ENCODE measurements at regions not wholly inside any gene's neighbourhood (a gene's known extent, or its start where the extent isn't known, plus 50 kb on each side); places are given as distances from the start of the nearest gene placed in this dataset.

- BruUV-seq (replicated peaks) = no TSS peak
- intact Hi-C loops (cut with micrococcal nuclease; ENCODE audit: unreplicated experiment) = no loop called here
- Histone ChIP-seq H3K4me1 (ENCODE audit: insufficient read depth, low read length, poor library complexity, severe bottlenecking) (peaks cover 16% of the 10 kb centered on the region), H3K36me3 (ENCODE audit: insufficient read depth, low read length, poor library complexity, severe bottlenecking) (no peaks in the 10 kb centered on the region), H3K4me3 (ENCODE audit: low read depth, low read length, poor library complexity, severe bottlenecking) (no peak overlapping the region), H3K9me3 (ENCODE audit: low read depth, low read length, poor library complexity, severe bottlenecking) (no peaks in the 10 kb centered on the region), H3K27ac (ENCODE audit: low read depth, low read length, poor library complexity, severe bottlenecking) (no peak overlapping the region), H3K27me3 (replicated peaks; ENCODE audit: insufficient read depth, low read depth, low read length, poor library complexity) (no peaks in the 10 kb centered on the region)
- CTCF ChIA-PET = no interaction called here
- no peak for DNase-seq (ENCODE audit: low spot score)
- TF ChIP-seq CTCF (conservative IDR thresholded peaks at IDR 0.05; ENCODE audit: low read depth, low read length) (no peak), EZH2 (IDR thresholded peaks at IDR 0.05; ENCODE audit: borderline replicate concordance, low read depth, low read length, poor library complexity, severe bottlenecking) (no peak)
- POLR2A ChIA-PET (ENCODE audit: low non-redundant PET) = no interaction called here
These were observed 73.1 kb upstream of the RBMS1 start for GRCh38 chr2:160566717-160567116.

GRCh38 chr2:160568856-160569255, 75.2 kb upstream of the RBMS1 start:
- BruUV-seq (replicated peaks) = no TSS peak
- CTCF ChIA-PET = no interaction called here

GRCh38 chr2:160570376-160570775, 76.8 kb upstream of the RBMS1 start:
- no TSS peak for BruUV-seq (replicated peaks)
- Histone ChIP-seq H3K4me3 (ENCODE audit: low read depth, low read length, poor library complexity, severe bottlenecking) (no peak overlapping the region), H3K27ac (ENCODE audit: low read depth, low read length, poor library complexity, severe bottlenecking) (no peak overlapping the region), H3K9me3 (ENCODE audit: low read depth, low read length, poor library complexity, severe bottlenecking) (no peaks in the 10 kb centered on the region), H3K36me3 (ENCODE audit: insufficient read depth, low read length, poor library complexity, severe bottlenecking) (no peaks in the 10 kb centered on the region), H3K27me3 (replicated peaks; ENCODE audit: insufficient read depth, low read depth, low read length, poor library complexity) (no peaks in the 10 kb centered on the region), H3K4me1 (ENCODE audit: insufficient read depth, low read length, poor library complexity, severe bottlenecking) (peaks cover 2% of the 10 kb centered on the region)
- ChIA-PET POLR2A (ENCODE audit: low non-redundant PET) (no interaction called here), CTCF (no interaction called here)
- no peak for TF ChIP-seq EZH2 (IDR thresholded peaks at IDR 0.05; ENCODE audit: borderline replicate concordance, low read depth, low read length, poor library complexity, severe bottlenecking)
- TF ChIP-seq CTCF (conservative IDR thresholded peaks at IDR 0.05; ENCODE audit: low read depth, low read length) = no peak
- intact Hi-C loops (cut with micrococcal nuclease; ENCODE audit: unreplicated experiment) = no loop called here
- no peak for DNase-seq (ENCODE audit: low spot score)

More at GRCh38 chr2:160568856-160569255, 75.2 kb upstream of the RBMS1 start:
- POLR2A ChIA-PET (ENCODE audit: low non-redundant PET) = no interaction called here
- Histone ChIP-seq H3K4me1 (ENCODE audit: insufficient read depth, low read length, poor library complexity, severe bottlenecking) (peaks cover 16% of the 10 kb centered on the region), H3K27ac (ENCODE audit: low read depth, low read length, poor library complexity, severe bottlenecking) (no peak overlapping the region), H3K9me3 (ENCODE audit: low read depth, low read length, poor library complexity, severe bottlenecking) (no peaks in the 10 kb centered on the region), H3K27me3 (replicated peaks; ENCODE audit: insufficient read depth, low read depth, low read length, poor library complexity) (no peaks in the 10 kb centered on the region), H3K36me3 (ENCODE audit: insufficient read depth, low read length, poor library complexity, severe bottlenecking) (no peaks in the 10 kb centered on the region), H3K4me3 (ENCODE audit: low read depth, low read length, poor library complexity, severe bottlenecking) (no peak overlapping the region)
- intact Hi-C loops (cut with micrococcal nuclease; ENCODE audit: unreplicated experiment) = no loop called here
- no peak for DNase-seq (ENCODE audit: low spot score)
- TF ChIP-seq CTCF (conservative IDR thresholded peaks at IDR 0.05; ENCODE audit: low read depth, low read length) = no peak
- no peak for TF ChIP-seq EZH2 (IDR thresholded peaks at IDR 0.05; ENCODE audit: borderline replicate concordance, low read depth, low read length, poor library complexity, severe bottlenecking)
